ENCODE measurements at regions not wholly inside any gene's neighbourhood (a gene's known extent, or its start where the extent isn't known, plus 50 kb on each side); places are given as distances from the start of the nearest gene placed in this dataset.

DNA sequence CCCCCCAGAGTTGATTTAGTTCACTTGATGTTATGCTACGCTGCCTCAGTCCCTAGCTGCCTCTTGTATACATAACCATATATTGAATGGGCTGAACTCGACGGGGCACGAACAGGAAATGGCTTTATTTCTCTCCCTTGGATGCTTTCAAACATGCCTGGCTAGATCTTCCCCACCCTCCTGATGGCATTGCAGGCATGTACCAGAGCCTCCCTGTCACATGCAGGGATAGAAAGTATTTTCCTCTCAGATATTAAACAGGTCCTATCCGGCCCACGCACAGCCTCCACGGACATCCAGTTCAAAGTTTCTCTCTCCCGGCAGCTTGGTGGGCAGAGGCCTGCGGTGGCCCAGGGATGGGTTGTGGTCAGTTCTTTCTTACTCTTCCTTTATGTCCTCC is 422.1 kb downstream of the RPS24 start:
- TF ChIP-seq EZH2 (IDR thresholded peaks at IDR 0.05; ENCODE audit: low read length, missing control alignments) = no peak
- no peak for TF ChIP-seq CTCF (conservative IDR thresholded peaks at IDR 0.05 in 1 of 2, IDR thresholded peaks at IDR 0.05 in 1 of 2; ENCODE audit: low read depth in 1 of 2, low read length in 2 of 2)
